Endothelial cell of umbilical vein (primary cell): ENCODE measurements at regions not wholly inside any gene's neighbourhood (a gene's known extent, or its start where the extent isn't known, plus 50 kb on each side); places are given as distances from the start of the nearest gene placed in this dataset.

Experiments
- BruUV-seq: library from RNA; stranded (reverse); fragments of 400-500 nt; replicated peaks from 2 replicates; lab custom pipeline; 2021; lab: Mats Ljungman, UMichigan
- CTCF ChIA-PET: fragments of 300-600, 350-600 bp; sonication (Branson Sonifier 250); formaldehyde crosslinking; loops from one replicate; lab custom pipeline; 2021; ENCODE audit warnings: antibody characterized with exemption, inconsistent platforms; lab: Charles Lee
- POLR2A ChIA-PET: fragments of 300-600, 350-600 bp; sonication (Branson Sonifier 250); formaldehyde crosslinking; loops from one replicate; lab custom pipeline; 2021; ENCODE audit warnings: antibody characterized with exemption, inconsistent platforms; lab: Charles Lee
- DNase-seq: peaks from one replicate; pipeline ENCODE4 v3.0.0-alpha.2; 2011; ENCODE audit warnings: low read depth, low spot score
- FAIRE-seq: peaks from 2 replicates; lab custom pipeline; 2011; peaks lifted over from hg19 to GRCh38; lab: Jason Lieb, UNC
- H2AFZ ChIP-seq: 2 replicates; pipeline ENCODE4 v1.6.0; 2012; ENCODE audit warnings: low read depth, low read length, control low read depth, inconsistent platforms
- H3K27ac ChIP-seq: 2 replicates; pipeline ENCODE4 v1.5.1; 2011; ENCODE audit warnings: low read depth, mild to moderate bottlenecking, control low read depth, low read length, moderate library complexity; ENCODE audit not compliant: insufficient read depth
- H3K27me3 ChIP-seq, 2 experiments: 2 replicates each; pipeline versions ENCODE4 v1.6.0 to v1.6.1; 2011; ENCODE audit warnings: low read length in 2 of 2, mixed read lengths in 1 of 2; ENCODE audit not compliant: control insufficient read depth in 2 of 2, insufficient read depth in 2 of 2
- H3K36me3 ChIP-seq, 2 experiments: 2 replicates in 1 of 2; 3 replicates in 1 of 2; pipeline ENCODE4 v1.5.1; 2011; ENCODE audit warnings: low read length in 2 of 2, mild to moderate bottlenecking in 1 of 2, moderate library complexity in 1 of 2; ENCODE audit not compliant: control insufficient read depth in 2 of 2, insufficient read depth in 2 of 2; ENCODE audit errors: extremely low read depth in 1 of 2
- H3K4me1 ChIP-seq: 3 replicates; pipeline ENCODE4 v1.5.1; 2011; ENCODE audit warnings: mild to moderate bottlenecking, low read length; ENCODE audit not compliant: control insufficient read depth, insufficient read depth; ENCODE audit errors: extremely low read depth
- H3K4me2 ChIP-seq: 2 replicates; pipeline ENCODE4 v1.6.1; 2011; ENCODE audit warnings: low read length, control low read depth, mixed read lengths; ENCODE audit not compliant: insufficient read depth
- H3K4me3 ChIP-seq, 3 experiments: fragments of 200-600 bp in 1 of 3; sonication (generic), shearing (Covaris generic) in 1 of 3; replicated peaks in 1 of 3; 2 replicates each; pipeline ENCODE4 v1.5.1; 2011 to 2016; ENCODE audit warnings: control low read depth in 3 of 3, low read length in 3 of 3, mild to moderate bottlenecking in 2 of 3, inconsistent platforms in 1 of 3, low read depth in 1 of 3, moderate library complexity in 1 of 3; ENCODE audit not compliant: insufficient read depth in 1 of 3
- H3K79me2 ChIP-seq: 2 replicates; pipeline ENCODE4 v1.6.0; 2012; ENCODE audit warnings: low read length, inconsistent platforms; ENCODE audit not compliant: control insufficient read depth, insufficient read depth
- H3K9ac ChIP-seq: replicated peaks from 2 replicates; pipeline ENCODE3; 2011; ENCODE audit warnings: low read length, control low read depth; ENCODE audit not compliant: insufficient read depth; ENCODE audit errors: extremely low read depth
- H3K9me1 ChIP-seq: replicated peaks from 3 replicates; pipeline ENCODE4 v1.6.0; 2011; ENCODE audit warnings: mild to moderate bottlenecking, low read length; ENCODE audit not compliant: control insufficient read depth, insufficient read depth; ENCODE audit errors: extremely low read depth
- H3K9me3 ChIP-seq: replicated peaks from 2 replicates; pipeline ENCODE4 v1.5.1; 2012; ENCODE audit warnings: low read length, inconsistent platforms; ENCODE audit not compliant: control insufficient read depth, insufficient read depth
- H4K20me1 ChIP-seq: replicated peaks from 2 replicates; pipeline ENCODE3; 2011; ENCODE audit warnings: mild to moderate bottlenecking, low read length; ENCODE audit not compliant: control insufficient read depth, insufficient read depth; ENCODE audit errors: extremely low read depth
- EZH2 ChIP-seq: IDR thresholded peaks from 2 replicates; pipeline ENCODE4 v1.6.1; 2012; ENCODE audit warnings: borderline replicate concordance, low read depth, mild to moderate bottlenecking, moderate library complexity, low read length, inconsistent platforms; ENCODE audit not compliant: severe bottlenecking
- FOS ChIP-seq: IDR thresholded peaks from 2 replicates; pipeline ENCODE4 v1.6.1; 2011; ENCODE audit warnings: mild to moderate bottlenecking, low read length, moderate library complexity, borderline replicate concordance; ENCODE audit not compliant: insufficient read depth
- GATA2 ChIP-seq: IDR thresholded peaks from 2 replicates; pipeline ENCODE4 v1.7.0; 2011; ENCODE audit warnings: low read depth, mild to moderate bottlenecking, moderate library complexity, mixed read lengths, low read length; ENCODE audit not compliant: insufficient read length, insufficient read depth
- JUN ChIP-seq: IDR thresholded peaks from 2 replicates; pipeline ENCODE4 v1.6.1; 2011; ENCODE audit warnings: borderline replicate concordance, low read depth; ENCODE audit not compliant: insufficient read length, insufficient read depth
- MYC ChIP-seq: IDR thresholded peaks from one replicate; pipeline ENCODE4 v1.6.1; 2011; ENCODE audit warnings: mild to moderate bottlenecking, low read depth, low read length
- POLR2A ChIP-seq: IDR thresholded peaks from 2 replicates; pipeline ENCODE4 v1.6.1; 2012; ENCODE audit warnings: low read depth, mild to moderate bottlenecking, control low read depth, low read length
- POLR2AphosphoS5 ChIP-seq: IDR thresholded peaks from 2 replicates; pipeline ENCODE4 v1.6.1; 2012; ENCODE audit warnings: low read depth, mild to moderate bottlenecking, control low read depth, low read length, moderate library complexity; ENCODE audit not compliant: insufficient read depth
- dilution Hi-C: fragments of 300-500 bp; cut with MboI; formaldehyde crosslinking; loops from one replicate; pipeline ENCODE4 v1.15.0; 2019; ENCODE audit warnings: low sequenced_read_pairs; ENCODE audit not compliant: extremely low pct_ligation_motif_present
- intact Hi-C: fragments of 100-400 bp; cut with micrococcal nuclease; formaldehyde crosslinking; loops from one replicate; pipeline ENCODE4 v1.10.0; 2022
- TF ChIP-seq, protein P1 (sequence below): IDR thresholded peaks from 2 replicates; pipeline ENCODE4 v1.6.1; 2011; ENCODE audit not compliant: insufficient read depth, insufficient read length

DNA sequence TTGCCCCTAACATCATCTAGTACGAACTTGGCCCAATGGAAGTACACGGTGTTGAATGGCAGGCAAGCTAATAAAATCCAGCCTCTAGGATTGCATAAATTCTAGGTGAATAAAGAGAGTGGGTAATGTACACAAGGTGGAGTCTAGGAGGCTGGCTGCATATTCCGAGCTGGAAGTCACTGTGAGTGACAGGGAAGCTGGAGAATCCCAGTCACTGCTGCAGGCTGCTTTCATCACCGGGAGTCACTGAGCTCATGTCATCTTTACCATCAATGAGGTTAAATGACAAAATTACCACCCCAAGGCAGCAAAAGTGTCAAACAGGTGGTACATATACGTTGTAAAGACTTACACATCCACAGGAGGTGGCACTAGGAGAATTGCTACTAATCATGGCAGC lies 91.3 kb upstream of the HMHB1 start:
- ChIA-PET CTCF (no interaction called here), POLR2A (no interaction called here)
- Histone ChIP-seq H3K4me1 (no peaks in the 10 kb centered on the region), H3K9me1 (no peaks in the 10 kb centered on the region), H2AFZ (no peak overlapping the region), H3K36me3 (no peaks in the 10 kb centered on the region), H3K27ac (no peak overlapping the region), H3K9me3 (no peaks in the 10 kb centered on the region), H3K27me3 (no peaks in the 10 kb centered on the region), H3K4me2 (no peak overlapping the region), H3K9ac (no peak overlapping the region), H3K79me2 (no peaks in the 10 kb centered on the region), H4K20me1 (no peaks in the 10 kb centered on the region), H3K4me3 (no peak overlapping the region)
- TF ChIP-seq POLR2A (no peak), JUN (no peak), MYC (no peak), EZH2 (no peak), GATA2 (no peak), FOS (no peak), POLR2AphosphoS5 (no peak)
- TF ChIP-seq, protein P1, sequence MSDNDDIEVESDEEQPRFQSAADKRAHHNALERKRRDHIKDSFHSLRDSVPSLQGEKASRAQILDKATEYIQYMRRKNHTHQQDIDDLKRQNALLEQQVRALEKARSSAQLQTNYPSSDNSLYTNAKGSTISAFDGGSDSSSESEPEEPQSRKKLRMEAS: no peak
- no TSS peak for BruUV-seq
- DNase-seq: no peak
- dilution Hi-C loops: no loop called here
- no peak for FAIRE-seq
- intact Hi-C loops: no loop called here

DNA sequence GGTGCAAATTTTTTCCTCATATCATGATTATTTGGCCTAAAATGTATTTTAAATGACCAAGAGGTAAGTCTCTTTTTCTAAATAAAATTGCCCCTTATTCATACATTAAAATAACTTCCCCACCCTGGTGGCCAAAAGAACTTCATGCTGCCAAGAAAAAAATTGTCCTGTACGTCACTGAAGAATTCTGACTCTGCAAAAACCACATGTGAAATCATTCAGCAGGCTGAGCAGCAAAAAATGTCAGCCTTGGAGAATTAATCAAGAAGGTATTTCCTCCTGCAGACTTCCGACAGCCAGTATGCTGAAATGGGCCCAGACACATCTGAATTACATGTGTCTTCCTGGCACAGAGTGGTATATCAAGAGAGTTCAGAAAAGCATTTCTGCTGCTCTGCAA lies 94.6 kb upstream of the HMHB1 start:
- no peaks in the 10 kb centered on the region for H3K27me3 ChIP-seq
- DNase-seq (peak; percentile 11), FAIRE-seq (no peak)
- H3K79me2 ChIP-seq: no peaks in the 10 kb centered on the region
- H4K20me1 ChIP-seq: no peaks in the 10 kb centered on the region
- no peaks in the 10 kb centered on the region for H3K9me3 ChIP-seq
- TF ChIP-seq JUN: no peak
- no peak for TF ChIP-seq EZH2
- no peak overlapping the region for H3K9ac ChIP-seq
- intact Hi-C loops: no loop called here
- dilution Hi-C loops: no loop called here
- H2AFZ ChIP-seq: no peak overlapping the region
- no peak overlapping the region for H3K4me3 ChIP-seq
- H3K9me1 ChIP-seq: no peaks in the 10 kb centered on the region
- no peak overlapping the region for H3K4me2 ChIP-seq
- H3K36me3 ChIP-seq: no peaks in the 10 kb centered on the region
- H3K4me1 ChIP-seq: no peaks in the 10 kb centered on the region
- ChIA-PET CTCF (no interaction called here), POLR2A (no interaction called here)
- BruUV-seq: no TSS peak
- no peak overlapping the region for H3K27ac ChIP-seq
